ENCODE measurements at regions not wholly inside any gene's neighbourhood (a gene's known extent, or its start where the extent isn't known, plus 50 kb on each side); places are given as distances from the start of the nearest gene placed in this dataset.

- peaks cover 13% of the 10 kb centered on the region for H3K4me1 Mint-ChIP-seq
- H3K27me3 Mint-ChIP-seq (ENCODE audit: low read depth, poor library complexity) = no peaks in the 10 kb centered on the region
- DNase-seq = no peak
- H3K36me3 Mint-ChIP-seq (ENCODE audit: low read depth) = peaks cover 5% of the 10 kb centered on the region
- TF ChIP-seq CTCF (IDR thresholded peaks at IDR 0.05) = no peak
- no peak overlapping the region for H3K4me3 Mint-ChIP-seq
- H3K9me3 Mint-ChIP-seq = peaks cover 4% of the 10 kb centered on the region
- no peak overlapping the region for H3K27ac Mint-ChIP-seq
These were observed 65.3 kb downstream of the ACTBL2 start for GRCh38 chr5:57417320-57417719.

GRCh38 chr5:57416278-57416994, 66.2 kb downstream of the ACTBL2 start:
- Mint-ChIP-seq H3K27ac (peak overlapping the region; percentile 94), H3K36me3 (ENCODE audit: low read depth) (no peaks in the 10 kb centered on the region), H3K4me1 (peaks cover 13% of the 10 kb centered on the region), H3K27me3 (ENCODE audit: low read depth, poor library complexity) (no peaks in the 10 kb centered on the region), H3K9me3 (no peaks in the 10 kb centered on the region), H3K4me3 (no peak overlapping the region)
- TF ChIP-seq CTCF (IDR thresholded peaks at IDR 0.05) = no peak
- no peak for DNase-seq

- TF ChIP-seq CTCF (IDR thresholded peaks at IDR 0.05) = no peak
- Mint-ChIP-seq H3K36me3 (ENCODE audit: low read depth) (no peaks in the 10 kb centered on the region), H3K4me3 (no peak overlapping the region), H3K9me3 (no peaks in the 10 kb centered on the region), H3K27ac (no peak overlapping the region), H3K27me3 (ENCODE audit: low read depth, poor library complexity) (no peaks in the 10 kb centered on the region), H3K4me1 (peaks cover 13% of the 10 kb centered on the region)
- DNase-seq = no peak
These were observed 67.8 kb downstream of the ACTBL2 start for GRCh38 chr5:57414857-57415256.

GRCh38 chr5:57414191-57414590, 68.4 kb downstream of the ACTBL2 start:
- H3K4me3 Mint-ChIP-seq = no peak overlapping the region
- no peaks in the 10 kb centered on the region for H3K9me3 Mint-ChIP-seq
- H3K27ac Mint-ChIP-seq = peak overlapping the region; percentile 33
- H3K36me3 Mint-ChIP-seq (ENCODE audit: low read depth) = no peaks in the 10 kb centered on the region
- no peaks in the 10 kb centered on the region for H3K27me3 Mint-ChIP-seq (ENCODE audit: low read depth, poor library complexity)
- TF ChIP-seq CTCF (IDR thresholded peaks at IDR 0.05) = no peak
- no peak for DNase-seq
- peaks cover 13% of the 10 kb centered on the region for H3K4me1 Mint-ChIP-seq

GRCh38 chr5:57413145-57413544, 69.5 kb downstream of the ACTBL2 start:
- TF ChIP-seq CTCF (IDR thresholded peaks at IDR 0.05) = no peak
- Mint-ChIP-seq H3K4me1 (peaks cover 13% of the 10 kb centered on the region), H3K4me3 (no peak overlapping the region), H3K9me3 (no peaks in the 10 kb centered on the region), H3K27me3 (ENCODE audit: low read depth, poor library complexity) (no peaks in the 10 kb centered on the region), H3K36me3 (ENCODE audit: low read depth) (no peaks in the 10 kb centered on the region), H3K27ac (no peak overlapping the region)
- no peak for DNase-seq

- Mint-ChIP-seq H3K4me3 (no peak overlapping the region), H3K4me1 (peaks cover 13% of the 10 kb centered on the region), H3K36me3 (ENCODE audit: low read depth) (no peaks in the 10 kb centered on the region), H3K9me3 (no peaks in the 10 kb centered on the region), H3K27ac (no peak overlapping the region), H3K27me3 (ENCODE audit: low read depth, poor library complexity) (no peaks in the 10 kb centered on the region)
- no peak for TF ChIP-seq CTCF (IDR thresholded peaks at IDR 0.05)
- DNase-seq = no peak
These were observed 69.9 kb downstream of the ACTBL2 start for GRCh38 chr5:57412680-57413079.

Data from nephron progenitor cell (in vitro differentiated cells).